ENCODE measurements at regions not wholly inside any gene's neighbourhood (a gene's known extent, or its start where the extent isn't known, plus 50 kb on each side); places are given as distances from the start of the nearest gene placed in this dataset.

GRCh38 chr4:25538430-25538829 lies 117.2 kb upstream of the SLC34A2 start:
- no peak overlapping the region for H3K27ac ChIP-seq (ENCODE audit: low read depth, low read length)
- H3K4me3 ChIP-seq (ENCODE audit: low read depth, low read length) = no peak overlapping the region
- 86% methylated on average over 1 of the region's 4 CpGs for WGBS (ENCODE audit: insufficient coverage)
- DNase-seq (ENCODE audit: low read depth in 4 of 6, low spot score in 6 of 6) = no peak
- no peaks in the 10 kb centered on the region for H3K36me3 ChIP-seq (ENCODE audit: control insufficient read depth, insufficient read depth, low read length)
- H3K4me1 ChIP-seq (ENCODE audit: control insufficient read depth, insufficient read depth, low read length) = peaks cover 7% of the 10 kb centered on the region
- H3K9me3 ChIP-seq (ENCODE audit: control insufficient read depth, insufficient read depth, low read length) = no peaks in the 10 kb centered on the region
- H3K27me3 ChIP-seq (ENCODE audit: control insufficient read depth, insufficient read depth, low read length) = no peaks in the 10 kb centered on the region

DNA sequence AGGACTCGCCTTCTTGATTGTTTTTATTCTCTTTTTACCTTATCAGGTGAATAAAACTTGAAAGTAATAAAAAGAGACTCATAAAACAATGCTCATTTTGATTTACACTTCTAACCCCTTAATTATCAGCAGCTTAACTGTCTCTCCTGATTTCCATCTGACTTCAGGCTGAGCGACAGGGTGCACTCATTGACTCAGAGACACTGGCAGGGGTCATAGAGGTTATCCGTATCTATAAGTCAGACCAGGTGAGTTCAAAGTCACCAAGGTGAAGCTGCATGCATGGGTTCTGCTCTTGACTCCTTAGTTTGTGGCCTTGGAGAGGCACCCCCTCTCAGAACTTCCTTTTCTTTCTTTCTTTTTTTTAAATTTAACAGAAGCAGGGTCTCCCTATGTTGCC lies 116.4 kb upstream of the SLC34A2 start:
- Histone ChIP-seq H3K36me3 (ENCODE audit: control insufficient read depth, insufficient read depth, low read length) (no peaks in the 10 kb centered on the region), H3K27me3 (ENCODE audit: control insufficient read depth, insufficient read depth, low read length) (no peaks in the 10 kb centered on the region), H3K27ac (ENCODE audit: low read depth, low read length) (no peak overlapping the region), H3K9me3 (ENCODE audit: control insufficient read depth, insufficient read depth, low read length) (no peaks in the 10 kb centered on the region), H3K4me3 (ENCODE audit: low read depth, low read length) (no peak overlapping the region), H3K4me1 (ENCODE audit: control insufficient read depth, insufficient read depth, low read length) (peaks cover 7% of the 10 kb centered on the region)
- no peak for DNase-seq (ENCODE audit: low read depth in 4 of 6, low spot score in 6 of 6)
- 100% methylated on average over 2 of the region's 3 CpGs for WGBS (ENCODE audit: insufficient coverage)

GRCh38 chr4:25540734-25541133 lies 114.9 kb upstream of the SLC34A2 start:
- WGBS (ENCODE audit: insufficient coverage) = no CpG with 5 or more reads among the region's 2 CpGs
- peaks cover 7% of the 10 kb centered on the region for H3K4me1 ChIP-seq (ENCODE audit: control insufficient read depth, insufficient read depth, low read length)
- no peak overlapping the region for H3K27ac ChIP-seq (ENCODE audit: low read depth, low read length)
- H3K4me3 ChIP-seq (ENCODE audit: low read depth, low read length) = no peak overlapping the region
- H3K27me3 ChIP-seq (ENCODE audit: control insufficient read depth, insufficient read depth, low read length) = no peaks in the 10 kb centered on the region
- H3K9me3 ChIP-seq (ENCODE audit: control insufficient read depth, insufficient read depth, low read length) = no peaks in the 10 kb centered on the region
- peak in 1 of 6 donors; percentile 38 for DNase-seq (ENCODE audit: low read depth in 4 of 6, low spot score in 6 of 6)
- no peaks in the 10 kb centered on the region for H3K36me3 ChIP-seq (ENCODE audit: control insufficient read depth, insufficient read depth, low read length)

DNA sequence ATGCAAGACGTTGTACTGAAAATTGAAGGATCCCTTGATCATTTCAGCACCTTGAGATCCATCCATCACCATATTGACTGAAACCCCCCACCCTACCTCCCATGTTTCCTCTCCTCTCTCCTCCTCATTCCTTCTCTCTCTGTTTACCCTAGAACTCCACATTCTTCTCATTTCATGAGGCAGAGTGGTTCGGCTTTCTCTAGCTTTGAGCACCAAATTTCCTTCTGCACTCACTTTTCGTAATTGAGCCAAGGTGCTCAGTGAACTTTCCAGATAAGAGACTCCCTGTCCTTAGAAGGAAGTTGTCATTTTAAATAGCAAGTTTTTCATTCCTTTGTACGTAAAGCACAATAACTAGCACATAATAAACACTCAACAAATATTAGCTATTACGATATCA lies 108.3 kb upstream of the SLC34A2 start:
- no peak overlapping the region for H3K27ac ChIP-seq (ENCODE audit: low read depth, low read length)
- H3K4me1 ChIP-seq (ENCODE audit: control insufficient read depth, insufficient read depth, low read length) = no peaks in the 10 kb centered on the region
- H3K9me3 ChIP-seq (ENCODE audit: control insufficient read depth, insufficient read depth, low read length) = no peaks in the 10 kb centered on the region
- H3K36me3 ChIP-seq (ENCODE audit: control insufficient read depth, insufficient read depth, low read length) = no peaks in the 10 kb centered on the region
- no peak for DNase-seq (ENCODE audit: low read depth in 4 of 6, low spot score in 6 of 6)
- H3K27me3 ChIP-seq (ENCODE audit: control insufficient read depth, insufficient read depth, low read length) = no peaks in the 10 kb centered on the region
- H3K4me3 ChIP-seq (ENCODE audit: low read depth, low read length) = no peak overlapping the region
- WGBS (ENCODE audit: insufficient coverage) = 100% methylated on average over 2 of the region's 5 CpGs

GRCh38 chr4:25549413-25549812 lies 106.2 kb upstream of the SLC34A2 start:
- H3K27ac ChIP-seq (ENCODE audit: low read depth, low read length) = no peak overlapping the region
- no peaks in the 10 kb centered on the region for H3K27me3 ChIP-seq (ENCODE audit: control insufficient read depth, insufficient read depth, low read length)
- H3K4me3 ChIP-seq (ENCODE audit: low read depth, low read length) = no peak overlapping the region
- no peak for DNase-seq (ENCODE audit: low read depth in 4 of 6, low spot score in 6 of 6)
- H3K36me3 ChIP-seq (ENCODE audit: control insufficient read depth, insufficient read depth, low read length) = no peaks in the 10 kb centered on the region
- no peaks in the 10 kb centered on the region for H3K9me3 ChIP-seq (ENCODE audit: control insufficient read depth, insufficient read depth, low read length)
- peaks cover 5% of the 10 kb centered on the region for H3K4me1 ChIP-seq (ENCODE audit: control insufficient read depth, insufficient read depth, low read length)

DNA sequence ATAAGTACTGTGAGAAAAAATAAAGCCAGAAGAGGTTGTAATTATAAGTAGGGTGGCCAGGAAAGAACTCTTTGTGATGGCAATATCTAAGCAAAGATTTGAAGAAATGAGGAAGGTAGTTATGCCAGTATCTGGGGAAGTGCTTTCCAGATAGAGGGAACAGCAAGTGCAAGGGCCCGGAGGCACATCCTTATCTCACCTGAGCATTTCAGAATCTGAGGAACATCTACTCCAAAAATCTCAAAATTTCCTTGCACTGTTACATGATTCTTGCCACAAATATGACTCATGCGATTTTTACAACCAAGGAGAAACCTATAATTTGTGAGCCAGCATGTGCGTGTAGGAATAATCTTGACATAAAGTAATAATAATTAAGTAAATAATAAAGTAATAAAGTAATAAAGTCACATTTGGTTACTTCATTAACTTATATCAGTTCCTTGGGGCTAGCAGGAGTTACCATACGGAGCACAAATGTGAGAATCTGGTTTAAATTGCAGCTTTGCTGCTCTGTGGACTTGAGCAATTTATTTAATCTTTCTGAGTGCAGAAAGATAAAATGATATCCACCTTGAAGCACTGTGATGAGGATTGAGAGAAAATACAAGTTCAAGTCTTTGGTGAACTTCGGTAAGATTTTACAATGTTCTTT lies 105.1 kb upstream of the SLC34A2 start:
- Histone ChIP-seq H3K4me1 (ENCODE audit: control insufficient read depth, insufficient read depth, low read length) (peaks cover 5% of the 10 kb centered on the region), H3K36me3 (ENCODE audit: control insufficient read depth, insufficient read depth, low read length) (no peaks in the 10 kb centered on the region), H3K9me3 (ENCODE audit: control insufficient read depth, insufficient read depth, low read length) (no peaks in the 10 kb centered on the region), H3K4me3 (ENCODE audit: low read depth, low read length) (no peak overlapping the region), H3K27me3 (ENCODE audit: control insufficient read depth, insufficient read depth, low read length) (no peaks in the 10 kb centered on the region), H3K27ac (ENCODE audit: low read depth, low read length) (no peak overlapping the region)
- no CpG with 5 or more reads among the region's 5 CpGs for WGBS (ENCODE audit: insufficient coverage)
- DNase-seq (ENCODE audit: low read depth in 4 of 6, low spot score in 6 of 6) = no peak

- H3K4me3 ChIP-seq (ENCODE audit: low read depth, low read length) = no peak overlapping the region
- no peaks in the 10 kb centered on the region for H3K9me3 ChIP-seq (ENCODE audit: control insufficient read depth, insufficient read depth, low read length)
- peaks cover 5% of the 10 kb centered on the region for H3K4me1 ChIP-seq (ENCODE audit: control insufficient read depth, insufficient read depth, low read length)
- no CpG with 5 or more reads among the region's 4 CpGs for WGBS (ENCODE audit: insufficient coverage)
- H3K27ac ChIP-seq (ENCODE audit: low read depth, low read length) = no peak overlapping the region
- H3K36me3 ChIP-seq (ENCODE audit: control insufficient read depth, insufficient read depth, low read length) = no peaks in the 10 kb centered on the region
- DNase-seq (ENCODE audit: low read depth in 4 of 6, low spot score in 6 of 6) = no peak
- H3K27me3 ChIP-seq (ENCODE audit: control insufficient read depth, insufficient read depth, low read length) = no peaks in the 10 kb centered on the region
Observed at GRCh38 chr4:25551605-25552004, 104.0 kb upstream of the SLC34A2 start.

DNA sequence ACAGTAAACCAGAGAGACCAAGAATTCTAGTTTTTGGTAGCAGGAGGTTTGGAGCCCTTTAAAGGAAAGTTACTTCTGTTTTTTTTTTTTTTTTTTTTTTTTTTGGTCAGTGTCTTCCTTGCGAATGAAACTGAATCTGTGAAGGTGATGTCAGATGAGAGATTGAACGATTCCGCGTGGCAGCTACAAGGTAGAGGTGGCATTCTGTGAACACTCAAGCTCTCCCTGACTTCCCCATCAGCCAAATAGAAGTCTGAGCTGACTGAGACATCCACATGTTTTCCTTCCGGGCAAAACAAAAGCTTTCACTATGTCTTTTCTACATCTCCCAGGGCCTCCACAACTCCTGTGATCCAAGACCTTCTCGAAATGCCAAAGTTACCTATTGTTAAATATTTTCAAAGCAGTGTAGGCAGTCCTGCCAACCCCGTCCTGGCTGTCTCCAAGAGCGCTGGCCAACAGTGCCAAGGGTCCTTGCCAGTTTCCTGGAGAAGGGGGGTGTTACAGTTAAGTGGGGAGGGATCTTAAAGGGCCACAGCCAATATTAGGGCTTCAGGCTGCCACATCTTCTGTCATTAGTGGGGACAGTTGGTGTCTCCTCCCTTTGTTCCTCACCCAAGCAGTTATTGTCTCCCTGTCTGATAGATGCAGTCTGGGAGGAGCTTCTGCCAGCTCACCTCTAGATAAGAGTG lies 102.9 kb upstream of the SLC34A2 start:
- WGBS (ENCODE audit: insufficient coverage) = 47% methylated on average over 3 of the region's 8 CpGs
- Histone ChIP-seq H3K27me3 (ENCODE audit: control insufficient read depth, insufficient read depth, low read length) (no peaks in the 10 kb centered on the region), H3K4me1 (ENCODE audit: control insufficient read depth, insufficient read depth, low read length) (peaks cover 5% of the 10 kb centered on the region), H3K4me3 (ENCODE audit: low read depth, low read length) (no peak overlapping the region), H3K36me3 (ENCODE audit: control insufficient read depth, insufficient read depth, low read length) (no peaks in the 10 kb centered on the region), H3K27ac (ENCODE audit: low read depth, low read length) (no peak overlapping the region), H3K9me3 (ENCODE audit: control insufficient read depth, insufficient read depth, low read length) (no peaks in the 10 kb centered on the region)
- peak in 5 of 6 donors; percentile 45 to 90 (median 53) for DNase-seq (ENCODE audit: low read depth in 4 of 6, low spot score in 6 of 6)

DNA sequence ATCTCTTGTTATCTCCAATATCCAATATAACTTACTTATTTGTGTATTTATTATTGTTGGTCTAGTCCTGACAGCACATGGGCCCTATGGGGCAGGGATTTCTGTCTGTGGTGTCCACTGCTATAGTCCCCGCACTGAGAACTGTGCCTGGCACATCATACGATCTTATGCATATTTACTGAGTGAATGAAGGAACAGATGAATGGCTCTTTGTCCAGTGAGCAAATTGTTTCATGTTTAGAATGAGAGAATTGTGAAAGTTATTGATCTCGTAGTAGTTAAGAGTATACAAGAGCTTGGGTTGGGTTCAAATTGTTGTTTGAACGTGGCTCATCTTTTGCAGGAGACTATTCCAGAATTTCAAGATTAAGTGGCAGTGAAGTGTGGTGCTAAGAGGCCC lies 96.1 kb upstream of the SLC34A2 start:
- WGBS (ENCODE audit: insufficient coverage) = 83% methylated on average over 2 of the region's 4 CpGs
- Histone ChIP-seq H3K9me3 (ENCODE audit: control insufficient read depth, insufficient read depth, low read length) (no peaks in the 10 kb centered on the region), H3K4me1 (ENCODE audit: control insufficient read depth, insufficient read depth, low read length) (no peaks in the 10 kb centered on the region), H3K27me3 (ENCODE audit: control insufficient read depth, insufficient read depth, low read length) (no peaks in the 10 kb centered on the region), H3K36me3 (ENCODE audit: control insufficient read depth, insufficient read depth, low read length) (no peaks in the 10 kb centered on the region), H3K4me3 (ENCODE audit: low read depth, low read length) (no peak overlapping the region), H3K27ac (ENCODE audit: low read depth, low read length) (no peak overlapping the region)
- no peak for DNase-seq (ENCODE audit: low read depth in 4 of 6, low spot score in 6 of 6)

- H3K27ac ChIP-seq (ENCODE audit: low read depth, low read length) = no peak overlapping the region
- H3K27me3 ChIP-seq (ENCODE audit: control insufficient read depth, insufficient read depth, low read length) = no peaks in the 10 kb centered on the region
- no peaks in the 10 kb centered on the region for H3K4me1 ChIP-seq (ENCODE audit: control insufficient read depth, insufficient read depth, low read length)
- DNase-seq (ENCODE audit: low read depth in 4 of 6, low spot score in 6 of 6) = no peak
- no peak overlapping the region for H3K4me3 ChIP-seq (ENCODE audit: low read depth, low read length)
- WGBS (ENCODE audit: insufficient coverage) = 84% methylated on average over 6 of the region's 8 CpGs
- H3K36me3 ChIP-seq (ENCODE audit: control insufficient read depth, insufficient read depth, low read length) = no peaks in the 10 kb centered on the region
- no peaks in the 10 kb centered on the region for H3K9me3 ChIP-seq (ENCODE audit: control insufficient read depth, insufficient read depth, low read length)
Observed at GRCh38 chr4:25560605-25561004, 95.0 kb upstream of the SLC34A2 start.

Measured in spinal cord (tissue), 9 donors.